CD14-positive monocyte (primary cell): ENCODE measurements at regions not wholly inside any gene's neighbourhood (a gene's known extent, or its start where the extent isn't known, plus 50 kb on each side); places are given as distances from the start of the nearest gene placed in this dataset.

ENCODE experiments used
- DNase-seq, 3 donors: peaks; one replicate each; pipeline ENCODE4 v3.0.0-alpha.2; 2011 to 2022
- H2AFZ ChIP-seq: 2 replicates; pipeline ENCODE4 v1.6.0; 2012; ENCODE audit warnings: mild to moderate bottlenecking, low read depth, low read length, inconsistent platforms; ENCODE audit not compliant: insufficient read depth, poor library complexity, severe bottlenecking
- H3K27ac ChIP-seq, 2 donors: 1 replicate in 1 of 2; 2 replicates in 1 of 2; pipeline ENCODE4 v1.5.1; 2012 to 2013; ENCODE audit warnings: low read length in 2 of 2, control low read depth in 1 of 2, inconsistent platforms in 1 of 2, low read depth in 1 of 2, mild to moderate bottlenecking in 1 of 2
- H3K27me3 ChIP-seq, 2 donors: one replicate each; pipeline versions ENCODE4 v1.6.0 to v1.6.1; 2011 to 2013; ENCODE audit warnings: low read length in 2 of 2; ENCODE audit not compliant: control insufficient read depth in 2 of 2, insufficient read depth in 2 of 2
- H3K36me3 ChIP-seq, 2 donors: replicated peaks in 1 of 2; 1 replicate in 1 of 2; 2 replicates in 1 of 2; pipeline versions ENCODE4 v1.5.1 to v1.6.1; 2012 to 2013; ENCODE audit warnings: low read length in 2 of 2, control low read depth in 1 of 2, inconsistent platforms in 1 of 2, mild to moderate bottlenecking in 1 of 2; ENCODE audit not compliant: insufficient read depth in 2 of 2, control insufficient read depth in 1 of 2
- H3K4me1 ChIP-seq, 2 donors: 1 replicate in 1 of 2; 2 replicates in 1 of 2; pipeline versions ENCODE4 v1.5.1 to v1.6.1; 2012 to 2013; ENCODE audit warnings: low read length in 2 of 2, control low read depth in 1 of 2, inconsistent platforms in 1 of 2, mild to moderate bottlenecking in 1 of 2, moderate library complexity in 1 of 2; ENCODE audit not compliant: insufficient read depth in 2 of 2, control insufficient read depth in 1 of 2
- H3K4me2 ChIP-seq: replicated peaks from 2 replicates; pipeline ENCODE3; 2012; ENCODE audit warnings: low read length, moderate library complexity, mild to moderate bottlenecking; ENCODE audit not compliant: poor library complexity, severe bottlenecking; ENCODE audit errors: extremely low read depth
- H3K4me3 ChIP-seq, 3 experiments: fragments of 200-600 bp in 1 of 3; sonication (generic) in 1 of 3; replicated peaks in 1 of 3; 1 replicate in 2 of 3; 2 replicates in 1 of 3; pipeline ENCODE4 v1.5.1; 2011 to 2013; ENCODE audit warnings: low read length in 3 of 3, mild to moderate bottlenecking in 3 of 3, control low read depth in 2 of 3, low read depth in 2 of 3, inconsistent platforms in 1 of 3, moderate library complexity in 1 of 3
- H3K79me2 ChIP-seq: 2 replicates; pipeline ENCODE4 v1.6.0; 2012; ENCODE audit warnings: mild to moderate bottlenecking, control low read depth, inconsistent platforms, low read length, moderate library complexity; ENCODE audit not compliant: insufficient read depth
- H3K9ac ChIP-seq: 2 replicates; pipeline ENCODE4 v1.6.0; 2017; ENCODE audit warnings: low read length, mild to moderate bottlenecking; ENCODE audit not compliant: insufficient read depth, poor library complexity, severe bottlenecking
- H3K9me3 ChIP-seq, 2 donors: replicated peaks in 1 of 2; 1 replicate in 1 of 2; 2 replicates in 1 of 2; pipeline versions ENCODE4 v1.5.1 to v1.6.1; 2012 to 2013; ENCODE audit warnings: low read length in 2 of 2, control low read depth in 1 of 2; ENCODE audit not compliant: control insufficient read depth in 1 of 2, insufficient read depth in 1 of 2
- H4K20me1 ChIP-seq: 2 replicates; pipeline ENCODE4 v1.6.0; 2012; ENCODE audit warnings: mild to moderate bottlenecking, low read length, control low read depth, moderate library complexity; ENCODE audit not compliant: insufficient read depth
- H3K27ac Mint-ChIP-seq, 7 donors: one replicate each; pipeline ENCODE4 v1.8.0; 2020; ENCODE audit warnings: mild to moderate bottlenecking in 7 of 7, mixed read lengths in 7 of 7, moderate library complexity in 6 of 7, inconsistent platforms in 2 of 7
- H3K27me3 Mint-ChIP-seq, 3 donors: one replicate each; pipeline ENCODE4 v1.8.0; 2021 to 2022; ENCODE audit warnings: low read depth in 3 of 3, mild to moderate bottlenecking in 3 of 3, mixed read lengths in 3 of 3, moderate library complexity in 3 of 3, inconsistent platforms in 1 of 3
- H3K36me3 Mint-ChIP-seq, 2 donors: one replicate each; pipeline ENCODE4 v1.8.0; 2020; ENCODE audit warnings: mixed read lengths in 2 of 2, inconsistent platforms in 1 of 2, mild to moderate bottlenecking in 1 of 2
- H3K4me1 Mint-ChIP-seq: one replicate; pipeline ENCODE4 v1.8.0; 2020; ENCODE audit warnings: mild to moderate bottlenecking, mixed read lengths
- H3K4me3 Mint-ChIP-seq, 2 donors: one replicate each; pipeline ENCODE4 v1.8.0; 2020; ENCODE audit warnings: mild to moderate bottlenecking in 2 of 2, mixed read lengths in 2 of 2, moderate library complexity in 1 of 2
- H3K9me3 Mint-ChIP-seq, 7 donors: one replicate each; pipeline ENCODE4 v1.8.0; 2020 to 2022; ENCODE audit warnings: mixed read lengths in 7 of 7, mild to moderate bottlenecking in 6 of 7, moderate library complexity in 6 of 7, inconsistent platforms in 2 of 7
- WGBS: methylation state at CpG from one replicate; pipeline ENCODE4 v1.1.5; 2013; ENCODE audit warnings: missing lambda C conversion rate; ENCODE audit not compliant: insufficient coverage; 5-methylcytosine and 5-hydroxymethylcytosine counted together
- intact Hi-C, 2 donors: fragments of 100-400 bp; cut with micrococcal nuclease; formaldehyde crosslinking; loops; one replicate each; pipeline versions ENCODE4 v1.15.0 to v1.15.1; 2023
- TF ChIP-seq, protein P1 (sequence below): fragments of 200-600 bp; IDR thresholded peaks from one replicate; pipeline ENCODE4 v1.8.0; 2022; ENCODE audit warnings: antibody characterized with exemption, mild to moderate bottlenecking

DNA sequence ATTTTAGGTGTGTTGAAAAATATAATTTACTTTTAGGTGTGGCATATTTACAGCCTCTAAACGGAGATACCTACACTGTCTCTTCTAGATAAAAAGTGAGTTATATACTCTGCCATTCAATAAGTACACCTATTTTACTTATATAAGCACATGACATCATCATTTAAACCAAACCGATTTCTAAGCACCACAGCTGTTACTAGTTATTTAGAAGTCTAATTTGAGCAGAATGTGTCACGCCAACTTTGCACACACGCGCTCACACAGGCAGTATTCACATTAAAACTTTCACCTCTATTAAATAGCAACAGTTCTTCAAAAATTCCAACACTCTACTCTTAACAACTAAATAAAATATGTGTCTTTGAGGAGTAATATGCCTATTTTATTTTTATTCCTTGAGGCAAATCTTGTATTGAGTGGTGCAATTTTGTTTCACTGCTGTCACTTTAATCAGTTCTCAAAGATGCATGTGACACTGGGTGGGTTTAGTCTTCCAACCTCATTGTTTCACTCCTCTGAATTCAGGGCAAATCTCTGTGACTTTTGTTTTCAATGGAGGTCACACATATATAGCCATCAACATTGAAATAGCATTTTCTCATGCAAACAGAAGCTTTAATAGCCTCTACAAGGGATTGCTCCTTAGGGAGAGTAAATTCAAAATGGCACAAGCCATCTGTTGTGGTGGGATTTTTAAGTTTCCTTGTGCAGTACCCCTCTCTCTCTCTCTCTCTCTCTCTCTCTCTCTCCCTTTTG, 721.0 kb downstream of the PLCL1 start:
- Histone ChIP-seq H3K9ac (no peak overlapping the region), H3K9me3 (no peaks in the 10 kb centered on the region), H3K4me3 (no peak overlapping the region), H3K4me2 (no peak overlapping the region), H3K27me3 (no peaks in the 10 kb centered on the region), H3K36me3 (no peaks in the 10 kb centered on the region), H2AFZ (no peak overlapping the region), H3K27ac (no peak overlapping the region), H3K4me1 (no peaks in the 10 kb centered on the region), H4K20me1 (no peaks in the 10 kb centered on the region), H3K79me2 (no peaks in the 10 kb centered on the region)
- H3K27me3 Mint-ChIP-seq = peaks cover 0 to 1% (median 0%) of the 10 kb centered on the region in 3 donors
- no peak overlapping the region for H3K27ac Mint-ChIP-seq
- WGBS = no CpG with 5 or more reads among the region's 5 CpGs
- no peaks in the 10 kb centered on the region for H3K4me1 Mint-ChIP-seq
- H3K36me3 Mint-ChIP-seq = no peaks in the 10 kb centered on the region
- peaks cover 0 to 5% (median 0%) of the 10 kb centered on the region in 7 donors for H3K9me3 Mint-ChIP-seq
- DNase-seq = no peak
- intact Hi-C loops = no loop called here
- TF ChIP-seq, protein P1, sequence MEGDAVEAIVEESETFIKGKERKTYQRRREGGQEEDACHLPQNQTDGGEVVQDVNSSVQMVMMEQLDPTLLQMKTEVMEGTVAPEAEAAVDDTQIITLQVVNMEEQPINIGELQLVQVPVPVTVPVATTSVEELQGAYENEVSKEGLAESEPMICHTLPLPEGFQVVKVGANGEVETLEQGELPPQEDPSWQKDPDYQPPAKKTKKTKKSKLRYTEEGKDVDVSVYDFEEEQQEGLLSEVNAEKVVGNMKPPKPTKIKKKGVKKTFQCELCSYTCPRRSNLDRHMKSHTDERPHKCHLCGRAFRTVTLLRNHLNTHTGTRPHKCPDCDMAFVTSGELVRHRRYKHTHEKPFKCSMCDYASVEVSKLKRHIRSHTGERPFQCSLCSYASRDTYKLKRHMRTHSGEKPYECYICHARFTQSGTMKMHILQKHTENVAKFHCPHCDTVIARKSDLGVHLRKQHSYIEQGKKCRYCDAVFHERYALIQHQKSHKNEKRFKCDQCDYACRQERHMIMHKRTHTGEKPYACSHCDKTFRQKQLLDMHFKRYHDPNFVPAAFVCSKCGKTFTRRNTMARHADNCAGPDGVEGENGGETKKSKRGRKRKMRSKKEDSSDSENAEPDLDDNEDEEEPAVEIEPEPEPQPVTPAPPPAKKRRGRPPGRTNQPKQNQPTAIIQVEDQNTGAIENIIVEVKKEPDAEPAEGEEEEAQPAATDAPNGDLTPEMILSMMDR = no peak
- no peak overlapping the region for H3K4me3 Mint-ChIP-seq

GRCh38 chr2:198523710-198524109, 719.3 kb downstream of the PLCL1 start:
- H3K79me2 ChIP-seq = no peaks in the 10 kb centered on the region
- no peaks in the 10 kb centered on the region for H4K20me1 ChIP-seq
- Mint-ChIP-seq H3K4me1 (no peaks in the 10 kb centered on the region), H3K9me3 (peaks cover 0 to 6% (median 0%) of the 10 kb centered on the region in 7 donors), H3K4me3 (no peak overlapping the region), H3K27me3 (no peaks in the 10 kb centered on the region), H3K36me3 (no peaks in the 10 kb centered on the region), H3K27ac (no peak overlapping the region)
- no peaks in the 10 kb centered on the region for H3K27me3 ChIP-seq
- no peaks in the 10 kb centered on the region for H3K36me3 ChIP-seq
- H3K9me3 ChIP-seq = no peaks in the 10 kb centered on the region
- no peak overlapping the region for H2AFZ ChIP-seq
- intact Hi-C loops = no loop called here
- no peaks in the 10 kb centered on the region for H3K4me1 ChIP-seq
- H3K4me2 ChIP-seq = no peak overlapping the region
- WGBS = no CpG with 5 or more reads among the region's 2 CpGs
- no peak overlapping the region for H3K4me3 ChIP-seq
- H3K27ac ChIP-seq = no peak overlapping the region
- H3K9ac ChIP-seq = no peak overlapping the region
- no peak for DNase-seq
- TF ChIP-seq, protein P1 = no peak
